ENCODE measurements at regions not wholly inside any gene's neighbourhood (a gene's known extent, or its start where the extent isn't known, plus 50 kb on each side); places are given as distances from the start of the nearest gene placed in this dataset.
"Not testable (repeated sequence)": the region's sequence is repeated elsewhere in the genome, so short reads cannot be mapped to it uniquely, and the experiment has no call there.

GRCh38 chr9:117932585-117932984 lies 228.4 kb downstream of the TLR4 start:
- CTCF ChIA-PET = no interaction called here
- POLR2A ChIA-PET = no interaction called here

GRCh38 chr9:117936185-117937130 lies 232.3 kb downstream of the TLR4 start:
- POLR2A ChIA-PET = no interaction called here
- CTCF ChIA-PET = interaction anchor here (0.6 kb wide), 1 partner anchor 275 kb away, joined by 3 read pairs; no protein-coding TSS in a partner anchor

GRCh38 chr9:117938086-117938485 lies 233.9 kb downstream of the TLR4 start:
- POLR2A ChIA-PET = no interaction called here
- CTCF ChIA-PET = no interaction called here

- POLR2A ChIA-PET = no interaction called here
- CTCF ChIA-PET = no interaction called here
Measured at GRCh38 chr9:117938896-117939295, 234.7 kb downstream of the TLR4 start.

- CTCF ChIA-PET, POLR2A ChIA-PET: not testable (repeated sequence)
Measured at GRCh38 chr9:117944750-117945149, 240.5 kb downstream of the TLR4 start.

- ChIA-PET POLR2A (no interaction called here), CTCF (no interaction called here)
Measured at GRCh38 chr9:117945286-117945685, 241.1 kb downstream of the TLR4 start.

- POLR2A ChIA-PET = no interaction called here
- CTCF ChIA-PET = no interaction called here
Measured at GRCh38 chr9:117951127-117951526, 246.9 kb downstream of the TLR4 start.

- ChIA-PET POLR2A (no interaction called here), CTCF (no interaction called here)
Measured at GRCh38 chr9:117952581-117952980, 248.4 kb downstream of the TLR4 start.

- CTCF ChIA-PET = no interaction called here
- POLR2A ChIA-PET = no interaction called here
Measured at GRCh38 chr9:117957267-117957666, 253.1 kb downstream of the TLR4 start.

- ChIA-PET CTCF (no interaction called here), POLR2A (no interaction called here)
Measured at GRCh38 chr9:117958726-117959125, 254.5 kb downstream of the TLR4 start.

- ChIA-PET CTCF (no interaction called here), POLR2A (no interaction called here)
Measured at GRCh38 chr9:117963493-117964090, 259.4 kb downstream of the TLR4 start.

GRCh38 chr9:117970276-117971050 lies 266.3 kb downstream of the TLR4 start:
- CTCF ChIA-PET = no interaction called here
- POLR2A ChIA-PET = no interaction called here

- ChIA-PET CTCF (no interaction called here), POLR2A (no interaction called here)
Measured at GRCh38 chr9:117974108-117974507, 269.9 kb downstream of the TLR4 start.

GRCh38 chr9:117979914-117980313 lies 275.7 kb downstream of the TLR4 start:
- ChIA-PET CTCF (no interaction called here), POLR2A (no interaction called here)

GRCh38 chr9:117987945-117988344 lies 283.7 kb downstream of the TLR4 start:
- ChIA-PET POLR2A (no interaction called here), CTCF (no interaction called here)

GRCh38 chr9:117992006-117992405 lies 287.8 kb downstream of the TLR4 start:
- ChIA-PET POLR2A (no interaction called here), CTCF (no interaction called here)

- CTCF ChIA-PET = no interaction called here
- POLR2A ChIA-PET = no interaction called here
Measured at GRCh38 chr9:118000581-118000980, 296.4 kb downstream of the TLR4 start.

- POLR2A ChIA-PET = no interaction called here
- CTCF ChIA-PET = no interaction called here
Measured at GRCh38 chr9:118003240-118003639, 299.0 kb downstream of the TLR4 start.

GRCh38 chr9:118008246-118008645 lies 304.0 kb downstream of the TLR4 start:
- ChIA-PET CTCF (no interaction called here), POLR2A (no interaction called here)

- CTCF ChIA-PET = no interaction called here
- POLR2A ChIA-PET = no interaction called here
Measured at GRCh38 chr9:118009614-118010013, 305.4 kb downstream of the TLR4 start.

GRCh38 chr9:118017607-118018122 lies 313.5 kb downstream of the TLR4 start:
- ChIA-PET POLR2A (no interaction called here), CTCF (no interaction called here)
